ENCODE measurements at regions not wholly inside any gene's neighbourhood (a gene's known extent, or its start where the extent isn't known, plus 50 kb on each side); places are given as distances from the start of the nearest gene placed in this dataset.

- no peak for TF ChIP-seq YY1 (tag by site-specific recombination; IDR thresholded peaks at IDR 0.05)
- TF ChIP-seq, protein P1, sequence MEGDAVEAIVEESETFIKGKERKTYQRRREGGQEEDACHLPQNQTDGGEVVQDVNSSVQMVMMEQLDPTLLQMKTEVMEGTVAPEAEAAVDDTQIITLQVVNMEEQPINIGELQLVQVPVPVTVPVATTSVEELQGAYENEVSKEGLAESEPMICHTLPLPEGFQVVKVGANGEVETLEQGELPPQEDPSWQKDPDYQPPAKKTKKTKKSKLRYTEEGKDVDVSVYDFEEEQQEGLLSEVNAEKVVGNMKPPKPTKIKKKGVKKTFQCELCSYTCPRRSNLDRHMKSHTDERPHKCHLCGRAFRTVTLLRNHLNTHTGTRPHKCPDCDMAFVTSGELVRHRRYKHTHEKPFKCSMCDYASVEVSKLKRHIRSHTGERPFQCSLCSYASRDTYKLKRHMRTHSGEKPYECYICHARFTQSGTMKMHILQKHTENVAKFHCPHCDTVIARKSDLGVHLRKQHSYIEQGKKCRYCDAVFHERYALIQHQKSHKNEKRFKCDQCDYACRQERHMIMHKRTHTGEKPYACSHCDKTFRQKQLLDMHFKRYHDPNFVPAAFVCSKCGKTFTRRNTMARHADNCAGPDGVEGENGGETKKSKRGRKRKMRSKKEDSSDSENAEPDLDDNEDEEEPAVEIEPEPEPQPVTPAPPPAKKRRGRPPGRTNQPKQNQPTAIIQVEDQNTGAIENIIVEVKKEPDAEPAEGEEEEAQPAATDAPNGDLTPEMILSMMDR (tag by site-specific recombination; IDR thresholded peaks at IDR 0.05) = no peak
- TF ChIP-seq, protein P2, sequence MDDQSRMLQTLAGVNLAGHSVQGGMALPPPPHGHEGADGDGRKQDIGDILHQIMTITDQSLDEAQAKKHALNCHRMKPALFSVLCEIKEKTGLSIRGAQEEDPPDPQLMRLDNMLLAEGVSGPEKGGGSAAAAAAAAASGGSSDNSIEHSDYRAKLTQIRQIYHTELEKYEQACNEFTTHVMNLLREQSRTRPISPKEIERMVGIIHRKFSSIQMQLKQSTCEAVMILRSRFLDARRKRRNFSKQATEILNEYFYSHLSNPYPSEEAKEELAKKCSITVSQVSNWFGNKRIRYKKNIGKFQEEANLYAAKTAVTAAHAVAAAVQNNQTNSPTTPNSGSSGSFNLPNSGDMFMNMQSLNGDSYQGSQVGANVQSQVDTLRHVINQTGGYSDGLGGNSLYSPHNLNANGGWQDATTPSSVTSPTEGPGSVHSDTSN (CRISPR knock-in tag; IDR thresholded peaks at IDR 0.05) = no peak
- TF ChIP-seq ZNF266 (tag by site-specific recombination; IDR thresholded peaks at IDR 0.05; ENCODE audit: low read depth) = no peak
- no peak for TF ChIP-seq ZNF571 (tag by site-specific recombination; IDR thresholded peaks at IDR 0.05)
- TF ChIP-seq ZNF792 (tag by site-specific recombination; IDR thresholded peaks at IDR 0.05) = no peak
- TF ChIP-seq ZNF2 (tag by site-specific recombination; IDR thresholded peaks at IDR 0.05) = no peak
- TF ChIP-seq SP3 (tag by site-specific recombination; IDR thresholded peaks at IDR 0.05) = no peak
- TF ChIP-seq ZNF514 (tag by site-specific recombination; IDR thresholded peaks at IDR 0.05) = no peak
- TF ChIP-seq, protein P3, sequence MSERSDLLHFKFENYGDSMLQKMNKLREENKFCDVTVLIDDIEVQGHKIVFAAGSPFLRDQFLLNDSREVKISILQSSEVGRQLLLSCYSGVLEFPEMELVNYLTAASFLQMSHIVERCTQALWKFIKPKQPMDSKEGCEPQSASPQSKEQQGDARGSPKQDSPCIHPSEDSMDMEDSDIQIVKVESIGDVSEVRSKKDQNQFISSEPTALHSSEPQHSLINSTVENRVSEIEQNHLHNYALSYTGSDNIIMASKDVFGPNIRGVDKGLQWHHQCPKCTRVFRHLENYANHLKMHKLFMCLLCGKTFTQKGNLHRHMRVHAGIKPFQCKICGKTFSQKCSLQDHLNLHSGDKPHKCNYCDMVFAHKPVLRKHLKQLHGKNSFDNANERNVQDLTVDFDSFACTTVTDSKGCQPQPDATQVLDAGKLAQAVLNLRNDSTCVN (tag by site-specific recombination; optimal IDR thresholded peaks at IDR 0.05) = no peak
- TF ChIP-seq ZNF274 (IDR thresholded peaks at IDR 0.05; ENCODE audit: low read length) = no peak
- no peak for TF ChIP-seq ZNF274 (tag by site-specific recombination; IDR thresholded peaks at IDR 0.05; ENCODE audit: borderline replicate concordance)
Observed at GRCh38 chr14:48792376-48793024, 793.7 kb downstream of the RPS29 start.
